T-cell (primary cell): ENCODE measurements at regions not wholly inside any gene's neighbourhood (a gene's known extent, or its start where the extent isn't known, plus 50 kb on each side); places are given as distances from the start of the nearest gene placed in this dataset.

Experiments
- ATAC-seq, 4 experiments: fragments of 200-7000 bp in 3 of 4; fragments of 150-1000 bp in 1 of 4; cut with Tn5 transposase; replicated peaks in 1 of 4; 1 replicate in 3 of 4; 2 replicates in 1 of 4; pipeline ENCODE4 v1.10.0; 2021; ENCODE audit warnings: moderate library complexity in 3 of 4, mild to moderate bottlenecking in 2 of 4, moderate number of reproducible peaks in 1 of 4
- CTCF ChIA-PET, 2 donors: fragments of 300-600 bp; sonication (Branson Sonifier 250); formaldehyde crosslinking; loops; one replicate each; lab custom pipeline; 2022; ENCODE audit warnings: antibody characterized with exemption in 2 of 2; lab: Charles Lee
- POLR2A ChIA-PET, 2 donors: fragments of 300-600 bp; sonication (Branson Sonifier 250); formaldehyde crosslinking; loops; one replicate each; lab custom pipeline; 2022; ENCODE audit warnings: antibody characterized with exemption in 2 of 2; lab: Charles Lee
- DNase-seq, 35 experiments: peaks; one replicate each; pipeline versions ENCODE4 v3.0.0 to v3.0.0-alpha.2; 2013 to 2023
- H3K27ac ChIP-seq: one replicate; pipeline ENCODE4 v1.5.1; 2013; ENCODE audit warnings: low read length
- H3K27me3 ChIP-seq, 2 experiments: replicated peaks in 1 of 2; 1 replicate in 1 of 2; 2 replicates in 1 of 2; pipeline versions ENCODE4 v1.6.1 to v1.7.0; 2013; ENCODE audit warnings: low read length in 1 of 2, mixed read lengths in 1 of 2; ENCODE audit not compliant: control insufficient read depth in 2 of 2, insufficient read depth in 2 of 2; ENCODE audit errors: extremely low read depth in 1 of 2
- H3K36me3 ChIP-seq, 2 donors: 1 replicate in 1 of 2; 2 replicates in 1 of 2; pipeline versions ENCODE4 v1.6.1 to v1.7.0; 2013; ENCODE audit warnings: low read length in 1 of 2; ENCODE audit not compliant: control insufficient read depth in 2 of 2, insufficient read depth in 1 of 2; ENCODE audit errors: extremely low read depth in 1 of 2
- H3K4me1 ChIP-seq, 2 experiments: 1 replicate in 1 of 2; 2 replicates in 1 of 2; pipeline versions ENCODE4 v1.6.1 to v1.7.0; 2013; ENCODE audit warnings: low read length in 2 of 2, mixed read lengths in 1 of 2; ENCODE audit not compliant: insufficient read depth in 2 of 2, control insufficient read depth in 1 of 2; ENCODE audit errors: extremely low read depth in 1 of 2
- H3K4me3 ChIP-seq, 2 donors: 1 replicate in 1 of 2; 2 replicates in 1 of 2; pipeline versions ENCODE4 v1.5.1 to v1.7.0; 2013; ENCODE audit warnings: mild to moderate bottlenecking in 2 of 2, low read length in 1 of 2, moderate library complexity in 1 of 2; ENCODE audit not compliant: control insufficient read depth in 1 of 2; ENCODE audit errors: extremely low read depth in 1 of 2
- H3K9me3 ChIP-seq: 2 replicates; pipeline ENCODE4 v1.7.0; 2013
- H3K27ac Mint-ChIP-seq, 2 donors: one replicate each; pipeline ENCODE4 v1.8.0; 2020 to 2021; ENCODE audit warnings: mild to moderate bottlenecking in 2 of 2, mixed read lengths in 2 of 2
- H3K27me3 Mint-ChIP-seq, 2 donors: one replicate each; pipeline ENCODE4 v1.8.0; 2021 to 2022; ENCODE audit warnings: mixed read lengths in 2 of 2
- H3K36me3 Mint-ChIP-seq: one replicate; pipeline ENCODE4 v1.8.0; 2021; ENCODE audit warnings: mixed read lengths
- H3K4me1 Mint-ChIP-seq, 3 donors: one replicate each; pipeline ENCODE4 v1.8.0; 2020 to 2022; ENCODE audit warnings: mixed read lengths in 3 of 3, mild to moderate bottlenecking in 1 of 3
- H3K4me3 Mint-ChIP-seq, 3 donors: one replicate each; pipeline ENCODE4 v1.8.0; 2020 to 2022; ENCODE audit warnings: mild to moderate bottlenecking in 3 of 3, mixed read lengths in 3 of 3, moderate library complexity in 3 of 3
- H3K9me3 Mint-ChIP-seq, 3 donors: one replicate each; pipeline ENCODE4 v1.8.0; 2020 to 2022; ENCODE audit warnings: mixed read lengths in 3 of 3
- WGBS: methylation state at CpG from one replicate; pipeline ENCODE4 v1.1.5; 2013; ENCODE audit warnings: missing lambda C conversion rate; ENCODE audit not compliant: insufficient coverage; 5-methylcytosine and 5-hydroxymethylcytosine counted together

DNA sequence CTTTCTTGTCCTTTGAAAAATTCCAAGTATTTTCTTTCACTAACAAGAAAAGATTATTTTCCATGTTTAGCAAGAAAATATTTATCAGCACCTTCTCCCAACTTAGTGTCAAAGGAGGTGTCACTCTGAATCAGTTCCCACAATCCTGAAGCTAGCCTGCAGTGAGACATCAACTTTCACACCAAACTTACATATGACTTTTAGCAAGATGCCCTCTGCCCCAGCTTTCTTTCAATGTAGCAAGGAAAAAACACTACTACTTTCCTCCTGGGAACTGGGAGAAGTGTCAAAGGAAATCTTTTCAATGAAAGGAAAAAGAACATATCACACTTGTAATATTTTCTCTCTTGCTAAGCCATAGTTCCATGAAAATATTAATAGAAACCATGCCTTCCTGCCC is 50.9 kb upstream of the PALMD start:
- Histone ChIP-seq H3K36me3 (no peaks in the 10 kb centered on the region), H3K4me3 (no peak overlapping the region), H3K4me1 (no peaks in the 10 kb centered on the region), H3K27me3 (no peaks in the 10 kb centered on the region), H3K27ac (no peak overlapping the region), H3K9me3 (no peaks in the 10 kb centered on the region)
- no peak overlapping the region for H3K27ac Mint-ChIP-seq
- no peak for DNase-seq
- no peak overlapping the region for H3K4me3 Mint-ChIP-seq
- H3K36me3 Mint-ChIP-seq: no peaks in the 10 kb centered on the region
- POLR2A ChIA-PET: no interaction called here
- no peaks in the 10 kb centered on the region for H3K4me1 Mint-ChIP-seq
- H3K27me3 Mint-ChIP-seq: peaks cover 3 to 11% of the 10 kb centered on the region in 2 donors
- ATAC-seq: no peak
- CTCF ChIA-PET: interaction anchor here in 1 of 2 donors (0.7 kb wide), 1 partner anchor 56 kb away, joined by 3 read pairs; no protein-coding TSS in a partner anchor
- peaks cover 0 to 3% (median 0%) of the 10 kb centered on the region in 3 donors for H3K9me3 Mint-ChIP-seq

DNA sequence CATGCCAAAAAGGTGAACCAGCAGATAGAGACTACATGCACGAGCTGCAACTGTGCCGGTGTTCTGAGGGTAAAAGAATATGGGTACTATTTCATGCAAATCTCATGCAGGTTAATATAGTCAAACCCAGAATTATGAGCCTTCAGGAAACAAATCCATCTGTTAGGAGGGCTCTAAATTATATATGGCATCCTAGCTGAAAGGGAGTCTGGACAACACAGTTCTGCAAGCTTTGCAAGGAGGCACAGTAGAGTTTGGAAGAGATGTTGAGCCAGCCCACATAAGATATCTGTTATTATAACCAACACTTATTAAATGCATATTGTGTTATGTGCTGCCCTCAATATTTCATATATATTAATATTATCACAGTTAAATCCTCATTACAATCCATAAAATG is 50.5 kb upstream of the PALMD start:
- no CpG with 5 or more reads among the region's 2 CpGs for WGBS
- H3K27me3 ChIP-seq: no peaks in the 10 kb centered on the region
- no peak overlapping the region for H3K4me3 ChIP-seq
- Mint-ChIP-seq H3K4me1 (no peaks in the 10 kb centered on the region), H3K9me3 (peaks cover 0 to 3% (median 0%) of the 10 kb centered on the region in 3 donors), H3K4me3 (no peak overlapping the region), H3K27ac (no peak overlapping the region), H3K27me3 (peaks cover 1 to 9% of the 10 kb centered on the region in 2 donors), H3K36me3 (no peaks in the 10 kb centered on the region)
- H3K36me3 ChIP-seq: no peaks in the 10 kb centered on the region
- POLR2A ChIA-PET: no interaction called here
- CTCF ChIA-PET: interaction anchor here in 1 of 2 donors (0.6 to 0.7 kb wide), 2 partner anchors 55 to 61 kb away, joined by 3 to 6 read pairs; no protein-coding TSS in a partner anchor
- DNase-seq (no peak), ATAC-seq (no peak)
- H3K27ac ChIP-seq: no peak overlapping the region
- H3K4me1 ChIP-seq: no peaks in the 10 kb centered on the region
- H3K9me3 ChIP-seq: no peaks in the 10 kb centered on the region
